ENCODE measurements at regions not wholly inside any gene's neighbourhood (a gene's known extent, or its start where the extent isn't known, plus 50 kb on each side); places are given as distances from the start of the nearest gene placed in this dataset.

DNA sequence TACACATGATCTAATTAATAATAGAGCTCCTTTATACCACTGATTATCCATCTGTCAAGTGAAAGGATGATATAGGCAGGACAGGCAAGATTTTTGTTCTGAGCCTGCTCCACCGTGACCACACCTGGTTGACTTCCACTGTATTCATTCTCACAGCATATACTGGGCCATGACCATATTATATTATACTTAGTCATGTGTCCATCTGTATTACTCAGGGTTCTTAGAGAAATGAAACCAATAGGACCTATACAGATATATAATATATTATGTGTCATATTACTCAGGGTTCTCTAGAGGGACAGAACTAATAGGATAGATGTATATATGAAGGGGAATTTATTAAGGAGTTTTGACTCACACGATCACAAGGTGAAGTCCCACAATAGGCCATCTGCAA lies 675.1 kb downstream of the GRXCR1 start:
- TF ChIP-seq, protein P1, sequence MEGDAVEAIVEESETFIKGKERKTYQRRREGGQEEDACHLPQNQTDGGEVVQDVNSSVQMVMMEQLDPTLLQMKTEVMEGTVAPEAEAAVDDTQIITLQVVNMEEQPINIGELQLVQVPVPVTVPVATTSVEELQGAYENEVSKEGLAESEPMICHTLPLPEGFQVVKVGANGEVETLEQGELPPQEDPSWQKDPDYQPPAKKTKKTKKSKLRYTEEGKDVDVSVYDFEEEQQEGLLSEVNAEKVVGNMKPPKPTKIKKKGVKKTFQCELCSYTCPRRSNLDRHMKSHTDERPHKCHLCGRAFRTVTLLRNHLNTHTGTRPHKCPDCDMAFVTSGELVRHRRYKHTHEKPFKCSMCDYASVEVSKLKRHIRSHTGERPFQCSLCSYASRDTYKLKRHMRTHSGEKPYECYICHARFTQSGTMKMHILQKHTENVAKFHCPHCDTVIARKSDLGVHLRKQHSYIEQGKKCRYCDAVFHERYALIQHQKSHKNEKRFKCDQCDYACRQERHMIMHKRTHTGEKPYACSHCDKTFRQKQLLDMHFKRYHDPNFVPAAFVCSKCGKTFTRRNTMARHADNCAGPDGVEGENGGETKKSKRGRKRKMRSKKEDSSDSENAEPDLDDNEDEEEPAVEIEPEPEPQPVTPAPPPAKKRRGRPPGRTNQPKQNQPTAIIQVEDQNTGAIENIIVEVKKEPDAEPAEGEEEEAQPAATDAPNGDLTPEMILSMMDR (IDR thresholded peaks at IDR 0.05 in 8 of 11, conservative IDR thresholded peaks at IDR 0.05 in 3 of 11), result no peak
- TF ChIP-seq POLR2AphosphoS5 (IDR thresholded peaks at IDR 0.05), result no peak
